ENCODE measurements at regions not wholly inside any gene's neighbourhood (a gene's known extent, or its start where the extent isn't known, plus 50 kb on each side); places are given as distances from the start of the nearest gene placed in this dataset.

- no peak for TF ChIP-seq ZNF76 (CRISPR knock-in tag; IDR thresholded peaks at IDR 0.05; ENCODE audit: borderline replicate concordance)
- no peak for TF ChIP-seq RBBP5 (IDR thresholded peaks at IDR 0.05; ENCODE audit: borderline replicate concordance, insufficient read depth, low read length, poor library complexity, severe bottlenecking)
- no peak for TF ChIP-seq SIN3A (IDR thresholded peaks at IDR 0.05; ENCODE audit: borderline replicate concordance in 2 of 2, control insufficient read depth in 1 of 2, low read depth in 2 of 2, low read length in 2 of 2)
- TF ChIP-seq JUN (IDR thresholded peaks at IDR 0.05; ENCODE audit: borderline replicate concordance, low read depth, low read length), result no peak
- TF ChIP-seq JUN (CRISPR knock-in tag; IDR thresholded peaks at IDR 0.05; ENCODE audit: borderline replicate concordance), result no peak
- no peak for TF ChIP-seq SMARCA5 (IDR thresholded peaks at IDR 0.05)
These were observed 125.1 kb upstream of the KCND3 start for GRCh38 chr1:112114540-112114939.

Data from K562 (cell line).